ENCODE measurements at regions not wholly inside any gene's neighbourhood (a gene's known extent, or its start where the extent isn't known, plus 50 kb on each side); places are given as distances from the start of the nearest gene placed in this dataset.
"Not testable (repeated sequence)": the region's sequence is repeated elsewhere in the genome, so short reads cannot be mapped to it uniquely, and the experiment has no call there.

DNA sequence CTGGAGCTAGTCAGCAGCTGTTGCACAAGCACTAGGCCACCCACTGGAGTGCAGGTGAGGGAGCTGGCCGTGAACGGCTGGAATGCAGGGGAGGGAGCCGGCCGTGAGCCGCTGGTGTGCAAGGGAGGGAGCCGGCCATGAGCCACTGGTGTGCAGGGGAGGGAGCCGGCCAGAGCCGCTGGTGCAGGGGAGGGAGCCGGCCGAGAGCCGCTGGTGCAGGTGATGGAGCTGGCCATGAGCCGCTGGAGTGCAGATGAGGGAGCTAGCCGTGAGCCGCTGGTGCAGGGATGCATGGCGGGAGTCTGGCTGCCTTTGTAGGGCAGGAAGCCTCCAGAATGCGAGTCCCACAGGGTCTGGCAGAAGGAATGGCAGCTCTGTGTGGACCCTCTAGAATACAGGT, 1470.0 kb upstream of the DEFB115 start:
- H4K91ac ChIP-seq (ENCODE audit: low read depth, low read length, poor library complexity); H3K4me2 ChIP-seq (ENCODE audit: insufficient read depth, low read length, poor library complexity, severe bottlenecking); H2AK5ac ChIP-seq (ENCODE audit: low read depth, low read length); H2BK12ac ChIP-seq (ENCODE audit: low read length); H3K79me1 ChIP-seq (ENCODE audit: low read depth, low read length); H2BK120ac ChIP-seq (ENCODE audit: low read depth, low read length); H3K9ac ChIP-seq (ENCODE audit: low read depth, low read length, poor library complexity); H3K4me3 ChIP-seq (ENCODE audit: low read length in 2 of 2); DNase-seq (ENCODE audit: low spot score); H2BK5ac ChIP-seq (ENCODE audit: low read length); H3K18ac ChIP-seq (ENCODE audit: low read length); H3K4ac ChIP-seq (ENCODE audit: low read length); H3K9me3 ChIP-seq (replicated peaks in 1 of 2; ENCODE audit: control insufficient read depth in 2 of 2, insufficient read depth in 1 of 2, low read depth in 1 of 2, low read length in 2 of 2); H3K27ac ChIP-seq (replicated peaks; ENCODE audit: low read length); H2BK15ac ChIP-seq (ENCODE audit: low read length); H3K27me3 ChIP-seq (ENCODE audit: control insufficient read depth in 3 of 3, insufficient read depth in 3 of 3, low read depth in 1 of 3, low read length in 3 of 3); H4K8ac ChIP-seq (ENCODE audit: low read depth, low read length); H3K4me1 ChIP-seq (ENCODE audit: control insufficient read depth in 2 of 2, insufficient read depth in 1 of 2, low read depth in 1 of 2, low read length in 2 of 2); H3K23ac ChIP-seq (ENCODE audit: low read depth, low read length, poor library complexity); H3K14ac ChIP-seq (ENCODE audit: low read length); H3K36me3 ChIP-seq (replicated peaks in 1 of 2; ENCODE audit: control insufficient read depth in 2 of 2, insufficient read depth in 2 of 2, low read length in 2 of 2); H2AFZ ChIP-seq (ENCODE audit: low read length): not testable (repeated sequence)
- WGBS, 2 donors (ENCODE audit: extremely low coverage in 2 of 2, insufficient read length in 2 of 2, insufficient replicate concordance in 1 of 2), result no CpG with 5 or more reads among the region's 16 CpGs

GRCh38 chr20:29790510-29790909, 1467.0 kb upstream of the DEFB115 start:
- Histone ChIP-seq H3K4ac (ENCODE audit: low read length) (no peak overlapping the region), H3K4me2 (ENCODE audit: insufficient read depth, low read length, poor library complexity, severe bottlenecking) (no peak overlapping the region), H3K9ac (ENCODE audit: low read depth, low read length, poor library complexity) (no peak overlapping the region), H4K91ac (ENCODE audit: low read depth, low read length, poor library complexity) (no peak overlapping the region), H3K36me3 (replicated peaks in 1 of 2; ENCODE audit: control insufficient read depth in 2 of 2, insufficient read depth in 2 of 2, low read length in 2 of 2) (no peaks in the 10 kb centered on the region), H3K4me3 (ENCODE audit: low read length in 2 of 2) (no peak overlapping the region), H3K18ac (ENCODE audit: low read length) (no peak overlapping the region), H2AK5ac (ENCODE audit: low read depth, low read length) (no peak overlapping the region), H2BK12ac (ENCODE audit: low read length) (no peak overlapping the region), H2BK5ac (ENCODE audit: low read length) (no peak overlapping the region), H2BK120ac (ENCODE audit: low read depth, low read length) (no peak overlapping the region), H4K8ac (ENCODE audit: low read depth, low read length) (no peak overlapping the region), H3K27me3 (ENCODE audit: control insufficient read depth in 3 of 3, insufficient read depth in 3 of 3, low read depth in 1 of 3, low read length in 3 of 3) (no peaks in the 10 kb centered on the region), H3K27ac (replicated peaks; ENCODE audit: low read length) (no peak overlapping the region), H3K4me1 (ENCODE audit: control insufficient read depth in 2 of 2, insufficient read depth in 1 of 2, low read depth in 1 of 2, low read length in 2 of 2) (no peaks in the 10 kb centered on the region), H2BK15ac (ENCODE audit: low read length) (no peak overlapping the region), H3K79me1 (ENCODE audit: low read depth, low read length) (no peaks in the 10 kb centered on the region), H2AFZ (ENCODE audit: low read length) (no peak overlapping the region), H3K9me3 (replicated peaks in 1 of 2; ENCODE audit: control insufficient read depth in 2 of 2, insufficient read depth in 1 of 2, low read depth in 1 of 2, low read length in 2 of 2) (peaks cover 0 to 2% of the 10 kb centered on the region in 2 donors), H3K14ac (ENCODE audit: low read length) (no peak overlapping the region), H3K23ac (ENCODE audit: low read depth, low read length, poor library complexity) (no peak overlapping the region)
- DNase-seq (ENCODE audit: low spot score), result no peak

GRCh38 chr20:29831508-29831907, 1426.0 kb upstream of the DEFB115 start:
- WGBS, 2 donors (ENCODE audit: extremely low coverage in 2 of 2, insufficient read length in 2 of 2, insufficient replicate concordance in 1 of 2), result no CpG with 5 or more reads among the region's 4 CpGs
- not testable (repeated sequence) for H3K36me3 ChIP-seq (replicated peaks in 1 of 2; ENCODE audit: control insufficient read depth in 2 of 2, insufficient read depth in 2 of 2, low read length in 2 of 2); H3K4me1 ChIP-seq (ENCODE audit: control insufficient read depth in 2 of 2, insufficient read depth in 1 of 2, low read depth in 1 of 2, low read length in 2 of 2); H2BK12ac ChIP-seq (ENCODE audit: low read length); H3K27ac ChIP-seq (replicated peaks; ENCODE audit: low read length); DNase-seq (ENCODE audit: low spot score); H2BK5ac ChIP-seq (ENCODE audit: low read length); H2AFZ ChIP-seq (ENCODE audit: low read length); H3K27me3 ChIP-seq (ENCODE audit: control insufficient read depth in 3 of 3, insufficient read depth in 3 of 3, low read depth in 1 of 3, low read length in 3 of 3); H3K79me1 ChIP-seq (ENCODE audit: low read depth, low read length); H3K9ac ChIP-seq (ENCODE audit: low read depth, low read length, poor library complexity); H4K91ac ChIP-seq (ENCODE audit: low read depth, low read length, poor library complexity); H3K4ac ChIP-seq (ENCODE audit: low read length); H2BK120ac ChIP-seq (ENCODE audit: low read depth, low read length); H3K4me2 ChIP-seq (ENCODE audit: insufficient read depth, low read length, poor library complexity, severe bottlenecking); H3K18ac ChIP-seq (ENCODE audit: low read length); H3K23ac ChIP-seq (ENCODE audit: low read depth, low read length, poor library complexity); H2AK5ac ChIP-seq (ENCODE audit: low read depth, low read length); H3K9me3 ChIP-seq (replicated peaks in 1 of 2; ENCODE audit: control insufficient read depth in 2 of 2, insufficient read depth in 1 of 2, low read depth in 1 of 2, low read length in 2 of 2); H3K14ac ChIP-seq (ENCODE audit: low read length); H2BK15ac ChIP-seq (ENCODE audit: low read length); H3K4me3 ChIP-seq (ENCODE audit: low read length in 2 of 2); H4K8ac ChIP-seq (ENCODE audit: low read depth, low read length)

- not testable (repeated sequence) for H3K27me3 ChIP-seq (ENCODE audit: control insufficient read depth in 3 of 3, insufficient read depth in 3 of 3, low read depth in 1 of 3, low read length in 3 of 3); H2AFZ ChIP-seq (ENCODE audit: low read length); H3K36me3 ChIP-seq (replicated peaks in 1 of 2; ENCODE audit: control insufficient read depth in 2 of 2, insufficient read depth in 2 of 2, low read length in 2 of 2); H2BK12ac ChIP-seq (ENCODE audit: low read length); H3K4me1 ChIP-seq (ENCODE audit: control insufficient read depth in 2 of 2, insufficient read depth in 1 of 2, low read depth in 1 of 2, low read length in 2 of 2); H3K27ac ChIP-seq (replicated peaks; ENCODE audit: low read length); H2BK15ac ChIP-seq (ENCODE audit: low read length); H2BK120ac ChIP-seq (ENCODE audit: low read depth, low read length); DNase-seq (ENCODE audit: low spot score); H3K4me3 ChIP-seq (ENCODE audit: low read length in 2 of 2); H2AK5ac ChIP-seq (ENCODE audit: low read depth, low read length); H4K91ac ChIP-seq (ENCODE audit: low read depth, low read length, poor library complexity); H4K8ac ChIP-seq (ENCODE audit: low read depth, low read length); H3K9me3 ChIP-seq (replicated peaks in 1 of 2; ENCODE audit: control insufficient read depth in 2 of 2, insufficient read depth in 1 of 2, low read depth in 1 of 2, low read length in 2 of 2); H3K4me2 ChIP-seq (ENCODE audit: insufficient read depth, low read length, poor library complexity, severe bottlenecking); H3K79me1 ChIP-seq (ENCODE audit: low read depth, low read length); H3K23ac ChIP-seq (ENCODE audit: low read depth, low read length, poor library complexity); H2BK5ac ChIP-seq (ENCODE audit: low read length); H3K9ac ChIP-seq (ENCODE audit: low read depth, low read length, poor library complexity); H3K4ac ChIP-seq (ENCODE audit: low read length); H3K14ac ChIP-seq (ENCODE audit: low read length); H3K18ac ChIP-seq (ENCODE audit: low read length)
- WGBS, 2 donors (ENCODE audit: extremely low coverage in 2 of 2, insufficient read length in 2 of 2, insufficient replicate concordance in 1 of 2), result no CpG with 5 or more reads among the region's 6 CpGs
These were observed 1389.5 kb upstream of the DEFB115 start for GRCh38 chr20:29868014-29868413.
